ENCODE measurements at regions not wholly inside any gene's neighbourhood (a gene's known extent, or its start where the extent isn't known, plus 50 kb on each side); places are given as distances from the start of the nearest gene placed in this dataset.
A peak's percentile ranks its signal among the peaks of the same experiment; 100 is the strongest.

DNA sequence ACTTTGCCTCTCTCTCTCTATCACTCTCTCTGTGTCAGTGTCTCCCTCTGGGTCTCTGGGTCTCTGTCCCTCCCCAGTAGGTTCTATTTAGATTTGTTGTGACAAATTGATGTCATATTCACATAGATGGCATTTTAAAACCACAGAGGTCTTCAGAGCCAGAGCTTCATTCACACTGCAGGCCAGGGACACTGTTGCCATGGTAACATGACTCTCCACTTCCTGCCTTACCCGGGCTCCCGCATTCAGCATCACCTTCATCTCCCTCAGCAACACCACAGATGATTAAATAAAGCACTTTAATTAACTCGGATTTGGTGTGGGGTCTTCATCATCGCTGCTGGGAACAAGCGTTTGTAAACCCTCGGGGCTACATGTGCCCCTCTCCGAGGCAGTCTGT is 132.6 kb downstream of the ETS2 start:
- peak in 1 of 2 donors; percentile 1 for DNase-seq (ENCODE audit: low read depth in 2 of 2, low spot score in 1 of 2)

- DNase-seq (ENCODE audit: low read depth in 2 of 2, low spot score in 1 of 2): no peak
These were observed 132.1 kb downstream of the ETS2 start for GRCh38 chr21:38937844-38938243.

GRCh38 chr21:38937286-38937790 is 131.6 kb downstream of the ETS2 start:
- no peak for DNase-seq (ENCODE audit: low read depth in 2 of 2, low spot score in 1 of 2)

DNA sequence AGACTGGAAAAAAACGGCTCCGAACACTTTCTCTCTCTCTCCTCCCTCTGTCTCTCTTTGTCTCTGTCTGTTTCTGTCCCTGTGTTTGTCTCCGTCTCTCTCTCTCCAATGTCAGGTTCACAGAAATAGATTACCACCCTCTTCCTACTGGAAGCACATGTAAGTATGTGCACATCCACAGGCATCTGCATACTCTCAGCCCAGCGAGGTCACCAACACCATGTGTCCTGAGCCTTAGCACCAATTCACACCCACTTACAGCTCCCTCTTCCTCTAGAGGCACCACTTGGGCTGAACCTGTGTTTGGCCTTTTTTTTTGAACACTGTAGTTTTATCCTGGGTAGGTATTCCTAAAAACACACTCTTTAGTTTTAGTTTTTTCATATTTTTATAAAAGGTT is 130.5 kb downstream of the ETS2 start:
- DNase-seq (ENCODE audit: low read depth in 2 of 2, low spot score in 1 of 2): no peak

DNA sequence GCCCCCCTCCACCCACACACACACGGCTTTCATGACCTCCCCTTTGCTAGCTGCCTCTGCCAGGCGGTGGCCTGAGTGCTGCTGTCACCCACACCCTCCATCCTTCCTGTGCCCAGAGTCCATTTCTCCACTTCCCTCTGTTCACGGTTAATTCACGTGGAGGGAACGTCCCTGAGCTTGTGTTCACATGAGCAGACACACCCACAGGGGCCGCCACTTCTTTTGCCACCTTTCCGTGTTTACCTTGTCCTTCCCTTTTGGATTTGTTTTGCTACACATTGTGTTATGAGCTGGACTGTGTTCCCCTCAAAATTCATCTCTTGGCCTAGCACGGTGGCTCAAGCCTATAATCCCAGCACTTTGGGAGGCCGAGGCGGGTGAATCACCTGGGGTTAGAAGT is 128.0 kb downstream of the ETS2 start:
- DNase-seq (ENCODE audit: low read depth in 2 of 2, low spot score in 1 of 2): no peak

DNA sequence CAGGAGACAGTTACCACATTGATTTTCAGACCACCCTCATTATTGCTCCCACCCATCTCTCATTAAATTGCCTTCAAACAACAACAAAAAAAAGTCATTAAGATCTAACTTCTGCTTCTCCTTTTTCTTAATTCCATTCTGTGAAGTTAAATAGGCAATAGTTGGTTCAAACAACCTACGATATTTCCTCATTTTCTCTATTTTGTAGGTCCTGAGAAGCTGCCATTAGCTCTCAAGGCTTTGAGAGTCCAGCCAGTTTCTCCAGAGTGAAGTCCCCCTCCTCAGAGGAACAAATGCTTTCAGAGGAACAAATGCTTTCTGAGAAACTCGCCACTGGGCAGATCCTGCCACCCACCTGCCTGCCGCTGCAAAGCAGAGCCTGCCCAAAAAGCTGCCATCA is 125.6 kb downstream of the ETS2 start:
- DNase-seq (ENCODE audit: low read depth in 2 of 2, low spot score in 1 of 2): no peak

DNA sequence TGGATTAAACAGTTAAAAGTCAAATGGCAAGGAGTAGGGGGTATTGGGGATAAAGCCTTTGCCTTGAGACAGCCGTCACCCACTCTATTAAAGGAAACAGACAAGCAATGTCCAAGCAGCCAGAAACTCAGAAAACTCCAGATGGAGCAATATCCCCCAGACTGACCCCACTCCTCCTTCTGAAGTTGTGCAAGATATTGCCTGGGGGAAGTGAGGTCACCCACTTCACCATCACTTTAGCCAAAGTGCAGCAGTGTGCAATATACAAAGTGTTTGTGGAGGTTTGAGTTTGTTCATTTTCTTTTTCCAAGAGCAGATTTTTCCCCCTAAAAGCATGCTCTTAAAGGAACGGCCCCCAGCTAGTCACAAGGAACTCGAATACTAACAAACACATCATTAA is 125.1 kb downstream of the ETS2 start:
- DNase-seq (ENCODE audit: low read depth in 2 of 2, low spot score in 1 of 2): no peak

DNA sequence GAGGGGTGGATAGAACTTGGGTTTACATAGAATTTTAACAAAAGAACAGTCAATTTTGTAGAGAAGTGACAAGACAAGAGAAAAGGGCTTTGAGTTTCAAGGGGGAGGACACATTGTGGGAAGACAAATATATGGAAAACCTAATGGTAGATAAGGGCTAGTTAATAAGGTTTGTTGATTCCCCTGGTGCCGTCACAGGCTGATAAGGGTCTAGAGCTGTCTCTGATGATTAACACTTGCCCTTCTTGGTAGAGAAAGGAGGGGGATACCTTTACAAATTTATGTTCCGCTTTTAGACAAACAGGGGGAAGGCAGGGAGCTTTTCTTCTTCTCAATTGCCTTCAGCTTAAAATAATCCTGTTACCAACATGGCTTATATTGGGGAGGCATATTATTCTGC is 124.3 kb downstream of the ETS2 start:
- DNase-seq (ENCODE audit: low read depth in 2 of 2, low spot score in 1 of 2): no peak

DNA sequence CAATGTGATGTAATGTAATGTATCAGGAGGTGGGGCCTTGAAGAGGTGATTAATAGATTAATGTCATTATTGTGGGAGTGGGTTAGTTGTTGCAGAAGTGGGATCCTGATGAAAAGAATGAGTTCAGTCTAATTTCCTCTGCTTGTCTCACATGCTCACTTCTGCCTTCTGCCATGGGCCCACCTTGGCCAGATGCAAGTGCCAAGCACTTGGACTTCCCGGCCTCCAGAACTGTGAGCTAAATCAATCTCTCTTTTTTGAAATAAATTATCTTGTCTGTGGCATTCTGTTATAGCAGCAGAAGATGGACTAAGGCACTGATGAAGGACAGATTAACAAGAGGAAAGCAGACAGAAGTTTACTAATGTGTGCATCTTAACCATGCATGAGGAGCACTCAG is 123.9 kb downstream of the ETS2 start:
- no peak for DNase-seq (ENCODE audit: low read depth in 2 of 2, low spot score in 1 of 2)

DNA sequence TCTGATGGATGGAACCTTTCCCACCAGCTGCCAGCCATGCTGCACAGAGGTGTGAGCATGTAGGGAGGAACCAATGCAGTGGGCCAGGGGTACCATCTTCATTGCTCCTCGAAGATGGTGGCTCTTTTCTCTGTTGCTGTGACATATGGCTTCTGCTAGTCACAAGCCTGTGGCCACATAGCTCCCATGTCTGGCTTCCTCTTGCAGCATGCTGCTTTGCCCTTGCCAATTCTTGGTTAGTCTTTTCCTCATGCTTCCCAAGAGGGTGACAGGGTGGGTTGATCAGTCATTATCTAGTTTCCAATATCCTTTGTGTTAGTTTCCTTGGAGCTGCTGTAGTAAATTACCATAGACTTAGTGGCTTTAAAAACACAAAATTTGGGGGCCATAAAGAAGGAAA is 123.4 kb downstream of the ETS2 start:
- DNase-seq (ENCODE audit: low read depth in 2 of 2, low spot score in 1 of 2): no peak

DNA sequence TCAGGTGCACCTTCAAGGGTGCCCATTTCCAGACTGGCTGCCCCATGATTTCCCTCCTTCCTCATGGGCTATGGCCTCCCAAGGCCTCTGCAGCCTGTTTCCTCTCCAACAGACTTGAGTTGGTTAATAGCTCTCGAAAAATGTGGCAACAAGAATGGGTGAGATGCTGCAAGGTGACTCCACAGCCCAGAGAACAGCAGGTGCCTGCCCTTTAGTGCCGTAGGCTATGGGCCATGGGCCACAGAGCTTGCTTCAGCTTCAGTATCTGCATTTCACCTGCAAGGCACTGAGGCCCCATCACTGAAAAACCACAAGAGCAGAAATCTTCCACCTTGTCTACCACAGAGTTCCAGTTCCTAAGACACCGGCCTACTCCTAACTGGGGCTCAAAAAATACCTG is 122.0 kb downstream of the ETS2 start:
- no peak for DNase-seq (ENCODE audit: low read depth in 2 of 2, low spot score in 1 of 2)

GRCh38 chr21:38925923-38926322 is 120.2 kb downstream of the ETS2 start:
- no peak for DNase-seq (ENCODE audit: low read depth in 2 of 2, low spot score in 1 of 2)

DNA sequence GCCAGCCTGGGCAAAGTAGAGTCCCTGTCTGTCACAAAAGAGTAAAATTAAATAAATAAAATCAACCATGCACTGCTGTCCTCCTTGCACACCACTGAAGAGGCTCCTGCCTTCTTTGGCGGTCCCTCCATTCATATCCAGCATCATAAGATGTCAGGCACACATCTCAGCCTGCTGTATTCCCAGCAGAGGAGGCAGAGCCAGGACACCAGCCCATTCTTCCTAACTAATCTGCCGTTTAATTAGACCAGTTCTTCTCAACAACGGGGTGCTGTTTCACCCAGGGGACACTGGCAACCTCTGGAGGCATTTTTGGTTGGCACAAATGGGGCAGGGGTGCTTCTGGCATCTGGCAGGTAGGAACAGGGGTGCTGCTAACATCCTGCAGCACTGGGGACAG is 119.7 kb downstream of the ETS2 start:
- no peak for DNase-seq (ENCODE audit: low read depth in 2 of 2, low spot score in 1 of 2)

DNA sequence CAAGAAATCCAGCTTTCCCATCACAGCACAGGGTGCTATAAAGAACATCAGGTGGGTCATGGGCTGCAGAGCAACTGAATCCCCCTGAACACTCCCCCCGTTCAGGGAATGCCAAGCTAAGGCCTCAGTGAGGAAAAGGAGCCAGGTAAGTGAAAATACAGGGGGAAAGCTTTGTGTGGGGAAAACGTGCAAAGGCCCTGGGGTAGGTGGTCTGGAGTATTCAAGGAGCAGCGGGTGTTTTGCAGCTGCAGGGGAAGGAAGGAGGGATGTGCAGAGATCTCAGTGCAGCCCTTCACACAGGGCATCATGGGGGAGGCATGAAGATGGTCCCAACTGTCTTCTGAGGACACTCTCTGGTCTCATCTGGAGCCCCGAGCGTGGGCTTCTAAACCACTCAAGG is 119.2 kb downstream of the ETS2 start:
- DNase-seq (ENCODE audit: low read depth in 2 of 2, low spot score in 1 of 2): no peak

DNA sequence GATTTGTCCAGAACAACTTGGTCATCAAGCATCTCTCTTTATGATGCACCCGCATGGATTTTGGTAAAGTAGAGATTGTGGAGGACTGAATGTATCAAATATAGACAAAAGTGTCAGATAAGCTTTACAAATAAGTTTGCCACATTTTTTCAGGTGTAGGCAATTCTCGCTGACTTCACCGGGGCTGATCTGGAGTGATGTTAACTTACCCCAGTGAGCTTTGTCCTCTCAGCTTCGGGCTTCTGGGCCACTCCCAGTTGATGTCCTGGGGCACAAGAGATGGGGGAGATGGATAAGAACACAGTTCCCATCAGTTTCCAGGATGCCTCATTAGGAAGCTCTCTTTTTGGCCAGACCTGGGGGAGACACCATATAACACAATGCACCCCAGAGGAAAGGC is 117.7 kb downstream of the ETS2 start:
- DNase-seq (ENCODE audit: low read depth in 2 of 2, low spot score in 1 of 2): no peak

- no peak for DNase-seq (ENCODE audit: low read depth in 2 of 2, low spot score in 1 of 2)
These were observed 116.9 kb downstream of the ETS2 start for GRCh38 chr21:38922474-38923235.

GRCh38 chr21:38921511-38922251 is 116.0 kb downstream of the ETS2 start:
- no peak for DNase-seq (ENCODE audit: low read depth in 2 of 2, low spot score in 1 of 2)

DNA sequence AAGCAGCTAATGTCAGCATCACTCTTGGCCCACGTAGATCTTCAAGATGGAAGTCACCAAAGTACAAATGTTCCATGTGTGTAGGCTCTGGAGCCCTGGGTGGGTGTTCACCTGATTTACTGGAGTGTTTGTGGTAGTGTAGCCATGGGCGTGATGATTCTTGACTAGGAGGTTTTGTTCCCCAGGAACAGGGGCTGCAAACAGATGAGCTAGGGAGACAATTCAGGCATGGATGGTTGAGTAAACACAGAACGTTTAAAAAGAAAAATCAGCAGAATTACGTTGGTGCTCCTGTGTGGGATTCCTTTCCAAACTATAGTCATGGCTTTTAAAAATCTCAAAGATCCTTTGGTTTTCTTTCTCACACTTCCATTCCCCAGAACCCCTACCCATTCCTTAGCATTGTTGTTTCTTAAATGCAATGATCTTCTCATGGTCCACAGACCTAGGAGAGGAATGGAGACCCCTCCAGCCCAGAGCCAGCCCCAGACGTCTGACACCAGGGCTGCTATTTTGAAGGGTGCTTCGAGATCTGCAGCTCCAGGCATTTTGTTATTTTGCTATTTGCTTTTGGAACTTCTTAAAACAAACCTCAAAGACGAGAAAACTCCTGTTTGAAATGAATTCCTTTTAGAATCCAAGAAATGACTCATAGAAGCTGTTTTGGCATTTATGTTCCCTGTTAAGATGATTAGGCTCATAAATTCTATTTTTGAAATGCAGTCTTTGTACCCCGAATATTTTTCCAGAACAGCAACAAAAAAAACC is 115.1 kb downstream of the ETS2 start:
- DNase-seq (ENCODE audit: low read depth in 2 of 2, low spot score in 1 of 2): no peak

GRCh38 chr21:38918607-38919346 is 113.0 kb downstream of the ETS2 start:
- DNase-seq (ENCODE audit: low read depth in 2 of 2, low spot score in 1 of 2): no peak

DNA sequence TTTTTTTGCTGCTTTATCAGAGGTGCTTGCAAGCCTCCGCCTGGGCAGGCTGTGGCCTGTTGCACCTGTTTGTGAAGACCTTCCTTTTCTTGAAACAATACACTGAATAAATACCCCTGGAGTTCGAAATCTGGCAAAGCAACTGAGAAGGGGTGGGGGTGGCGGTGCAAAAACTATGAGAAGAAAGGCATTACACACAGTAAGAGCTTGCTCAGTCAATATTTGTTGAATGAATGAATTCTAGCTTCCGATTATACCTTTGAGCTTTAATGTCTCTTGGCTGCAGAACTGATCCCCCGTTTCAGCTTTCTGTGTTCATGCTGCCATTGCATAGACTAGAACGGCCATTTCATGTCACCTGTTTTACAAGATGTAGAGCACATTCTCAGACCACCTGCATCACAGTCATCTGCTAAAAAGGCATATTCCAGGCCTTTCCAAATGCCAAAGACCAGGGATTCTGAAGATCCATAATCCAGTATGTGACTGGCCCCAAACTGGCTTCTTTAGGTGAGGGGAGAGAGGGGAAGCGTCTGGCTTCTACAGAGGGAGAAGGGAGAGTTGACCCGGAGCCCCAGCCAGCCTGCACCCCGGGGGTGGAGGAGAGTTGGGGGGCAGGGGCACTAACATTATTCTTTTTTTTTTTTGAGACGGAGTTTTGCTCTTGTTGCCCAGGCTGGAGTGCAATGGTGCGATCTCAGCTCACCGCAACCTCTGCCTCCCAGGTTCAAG is 111.5 kb downstream of the ETS2 start:
- no peak for DNase-seq (ENCODE audit: low read depth in 2 of 2, low spot score in 1 of 2)

All from stimulated activated CD8-positive, alpha-beta memory T cell treated with anti-CD3 and anti-CD28 coated beads, Interleukin-4, amount 100 ng/mL, for 4 hours (primary cell).